Calu3 (cell line): ENCODE measurements at regions not wholly inside any gene's neighbourhood (a gene's known extent, or its start where the extent isn't known, plus 50 kb on each side); places are given as distances from the start of the nearest gene placed in this dataset.

Experiments
- BruUV-seq: library from RNA; stranded (reverse); fragments of 400-500 nt; replicated peaks from 2 replicates; lab custom pipeline; 2021; lab: Mats Ljungman, UMichigan
- CTCF ChIA-PET: fragments of 300-600 bp; sonication (Branson Sonifier 250); formaldehyde crosslinking; loops from one replicate; lab custom pipeline; 2022; ENCODE audit warnings: antibody characterized with exemption; lab: Charles Lee
- DNase-seq: peaks from one replicate; pipeline ENCODE4 v3.0.0; 2022
- H3K27ac Mint-ChIP-seq: one replicate; pipeline ENCODE4 v1.8.0; 2022; ENCODE audit warnings: mixed read lengths; ENCODE audit not compliant: unreplicated experiment
- H3K27me3 Mint-ChIP-seq: one replicate; pipeline ENCODE4 v1.8.0; 2022; ENCODE audit warnings: mixed read lengths; ENCODE audit not compliant: unreplicated experiment
- H3K36me3 Mint-ChIP-seq: one replicate; pipeline ENCODE4 v1.8.0; 2022; ENCODE audit warnings: mild to moderate bottlenecking, moderate library complexity, mixed read lengths; ENCODE audit not compliant: insufficient read depth, unreplicated experiment
- H3K4me1 Mint-ChIP-seq: one replicate; pipeline ENCODE4 v1.8.0; 2022; ENCODE audit warnings: mild to moderate bottlenecking, low read depth, mixed read lengths; ENCODE audit not compliant: unreplicated experiment
- H3K4me3 Mint-ChIP-seq: one replicate; pipeline ENCODE4 v1.8.0; 2022; ENCODE audit warnings: mild to moderate bottlenecking, low read depth, moderate library complexity, mixed read lengths; ENCODE audit not compliant: unreplicated experiment
- H3K9me3 Mint-ChIP-seq: one replicate; pipeline ENCODE4 v1.8.0; 2022; ENCODE audit warnings: low read depth, mixed read lengths; ENCODE audit not compliant: unreplicated experiment
- intact Hi-C: fragments of 100-400 bp; cut with micrococcal nuclease; formaldehyde crosslinking; loops from one replicate; pipeline ENCODE4 v1.10.0; 2022; ENCODE audit not compliant: unreplicated experiment
- TF ChIP-seq, protein P1 (sequence below): fragments of 200-600 bp; IDR thresholded peaks from one replicate; pipeline ENCODE4 v1.8.0; 2022; ENCODE audit warnings: antibody characterized with exemption; ENCODE audit not compliant: unreplicated experiment

DNA sequence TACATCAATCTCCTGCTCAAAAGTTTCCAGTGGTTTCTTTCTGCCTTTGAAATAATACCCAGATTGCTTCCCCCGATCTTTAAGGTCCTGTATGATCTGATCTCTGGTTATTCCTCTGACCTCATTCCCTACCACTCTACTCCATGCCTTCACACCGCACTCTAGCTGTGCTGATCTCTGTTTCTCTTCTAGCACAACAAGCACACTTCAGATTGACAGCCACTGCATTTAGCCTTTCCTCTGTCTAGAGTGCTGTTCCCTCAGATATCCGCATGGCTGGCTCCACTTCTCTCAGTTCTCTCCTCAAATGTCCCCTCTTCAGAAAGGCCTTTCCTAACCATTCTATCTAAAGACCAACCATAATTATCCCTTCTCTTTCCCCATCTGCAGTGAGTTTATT lies 370.4 kb upstream of the FGF13 start:
- Mint-ChIP-seq H3K27me3 (no peaks in the 10 kb centered on the region), H3K4me1 (no peaks in the 10 kb centered on the region), H3K27ac (no peak overlapping the region), H3K36me3 (no peaks in the 10 kb centered on the region), H3K9me3 (peaks cover 3% of the 10 kb centered on the region), H3K4me3 (no peak overlapping the region)
- no peak for DNase-seq
- TF ChIP-seq, protein P1, sequence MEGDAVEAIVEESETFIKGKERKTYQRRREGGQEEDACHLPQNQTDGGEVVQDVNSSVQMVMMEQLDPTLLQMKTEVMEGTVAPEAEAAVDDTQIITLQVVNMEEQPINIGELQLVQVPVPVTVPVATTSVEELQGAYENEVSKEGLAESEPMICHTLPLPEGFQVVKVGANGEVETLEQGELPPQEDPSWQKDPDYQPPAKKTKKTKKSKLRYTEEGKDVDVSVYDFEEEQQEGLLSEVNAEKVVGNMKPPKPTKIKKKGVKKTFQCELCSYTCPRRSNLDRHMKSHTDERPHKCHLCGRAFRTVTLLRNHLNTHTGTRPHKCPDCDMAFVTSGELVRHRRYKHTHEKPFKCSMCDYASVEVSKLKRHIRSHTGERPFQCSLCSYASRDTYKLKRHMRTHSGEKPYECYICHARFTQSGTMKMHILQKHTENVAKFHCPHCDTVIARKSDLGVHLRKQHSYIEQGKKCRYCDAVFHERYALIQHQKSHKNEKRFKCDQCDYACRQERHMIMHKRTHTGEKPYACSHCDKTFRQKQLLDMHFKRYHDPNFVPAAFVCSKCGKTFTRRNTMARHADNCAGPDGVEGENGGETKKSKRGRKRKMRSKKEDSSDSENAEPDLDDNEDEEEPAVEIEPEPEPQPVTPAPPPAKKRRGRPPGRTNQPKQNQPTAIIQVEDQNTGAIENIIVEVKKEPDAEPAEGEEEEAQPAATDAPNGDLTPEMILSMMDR: no peak
- intact Hi-C loops: no loop called here
- CTCF ChIA-PET: no interaction called here
- BruUV-seq: no TSS peak

DNA sequence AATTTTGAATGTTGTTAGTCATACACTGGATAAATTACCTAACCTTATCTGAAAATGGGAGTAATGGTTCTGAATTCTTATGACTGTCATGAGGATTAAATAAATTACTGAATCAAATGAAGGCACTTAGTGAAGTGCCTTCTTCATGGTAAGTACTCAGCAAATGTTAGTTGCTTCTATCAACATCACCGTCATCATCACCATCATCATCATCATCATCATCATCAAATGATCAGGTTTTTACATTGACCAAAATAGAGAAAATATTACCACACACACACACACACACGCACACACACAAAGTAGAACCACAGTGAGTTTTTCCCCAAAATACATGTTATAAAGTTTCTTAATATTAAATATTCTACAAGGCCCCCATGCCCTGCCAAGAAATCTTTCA lies 368.3 kb upstream of the FGF13 start:
- CTCF ChIA-PET: no interaction called here
- TF ChIP-seq, protein P1: no peak
- no peaks in the 10 kb centered on the region for H3K4me1 Mint-ChIP-seq
- H3K9me3 Mint-ChIP-seq: peaks cover 4% of the 10 kb centered on the region
- H3K36me3 Mint-ChIP-seq: no peaks in the 10 kb centered on the region
- DNase-seq: no peak
- H3K4me3 Mint-ChIP-seq: no peak overlapping the region
- no TSS peak for BruUV-seq
- intact Hi-C loops: no loop called here
- no peaks in the 10 kb centered on the region for H3K27me3 Mint-ChIP-seq
- no peak overlapping the region for H3K27ac Mint-ChIP-seq

DNA sequence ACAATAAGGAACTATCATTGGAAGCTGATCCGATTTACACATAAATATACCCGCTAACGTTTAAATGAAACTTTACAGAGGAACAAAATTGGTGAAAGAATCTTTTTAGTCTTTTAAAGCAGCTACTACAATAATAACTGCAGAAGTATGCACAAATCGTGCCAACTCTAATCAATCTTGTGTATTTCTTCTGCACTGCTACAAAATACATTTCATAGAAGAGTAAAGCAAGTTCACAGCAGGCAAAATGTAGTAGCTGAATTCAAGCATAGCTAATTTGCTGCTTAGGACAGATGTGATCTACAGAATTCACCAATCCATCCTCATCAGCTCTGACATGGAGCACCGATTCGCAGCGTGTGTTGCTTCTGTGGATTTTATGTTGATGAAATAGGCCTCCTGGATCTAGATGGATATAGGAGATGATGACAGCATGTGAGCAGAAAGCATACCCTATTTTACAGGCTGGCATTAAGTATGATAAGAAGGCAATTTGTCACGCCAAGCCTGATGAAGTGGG lies 367.3 kb upstream of the FGF13 start:
- no TSS peak for BruUV-seq
- no peaks in the 10 kb centered on the region for H3K36me3 Mint-ChIP-seq
- peaks cover 4% of the 10 kb centered on the region for H3K9me3 Mint-ChIP-seq
- H3K4me1 Mint-ChIP-seq: no peaks in the 10 kb centered on the region
- H3K27me3 Mint-ChIP-seq: no peaks in the 10 kb centered on the region
- CTCF ChIA-PET: no interaction called here
- intact Hi-C loops: no loop called here
- DNase-seq: no peak
- no peak overlapping the region for H3K27ac Mint-ChIP-seq
- TF ChIP-seq, protein P1: no peak
- no peak overlapping the region for H3K4me3 Mint-ChIP-seq

DNA sequence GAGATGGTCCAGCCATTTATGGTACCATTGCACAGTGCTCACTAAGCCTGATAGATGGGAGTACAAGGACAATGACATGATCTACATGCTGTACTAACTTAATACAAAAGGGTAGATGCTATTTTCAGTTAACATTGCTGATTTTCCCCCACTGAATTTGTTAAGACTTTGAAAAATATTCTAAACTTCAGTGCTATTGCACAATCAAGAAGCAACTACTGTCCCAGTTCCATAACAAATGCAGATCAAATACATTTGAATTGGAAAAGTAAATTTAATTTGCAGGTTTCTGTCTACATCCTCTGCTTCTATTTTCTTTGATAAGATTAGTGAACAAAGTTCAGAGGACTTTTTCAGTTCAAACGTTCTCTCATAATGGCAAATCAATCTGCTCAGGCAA lies 366.8 kb upstream of the FGF13 start:
- Mint-ChIP-seq H3K4me3 (no peak overlapping the region), H3K4me1 (no peaks in the 10 kb centered on the region), H3K9me3 (peaks cover 4% of the 10 kb centered on the region), H3K36me3 (no peaks in the 10 kb centered on the region), H3K27ac (no peak overlapping the region), H3K27me3 (no peaks in the 10 kb centered on the region)
- BruUV-seq: no TSS peak
- intact Hi-C loops: no loop called here
- TF ChIP-seq, protein P1: no peak
- DNase-seq: no peak
- CTCF ChIA-PET: no interaction called here
